HG02981 (cell line): ENCODE measurements at regions not wholly inside any gene's neighbourhood (a gene's known extent, or its start where the extent isn't known, plus 50 kb on each side); places are given as distances from the start of the nearest gene placed in this dataset.

Source experiments
- ATAC-seq: cut with Tn5 transposase; IDR thresholded peaks from one replicate; pipeline ENCODE4 v1.9.1; 2021; ENCODE audit warnings: mild to moderate bottlenecking, moderate library complexity; ENCODE audit not compliant: unreplicated experiment

GRCh38 chr6:74956559-74957428 lies 249.1 kb downstream of the COL12A1 start:
- ATAC-seq, result no peak

- ATAC-seq, result no peak
These were observed 252.1 kb downstream of the COL12A1 start for GRCh38 chr6:74953708-74954107.

GRCh38 chr6:74946961-74947360 lies 258.9 kb downstream of the COL12A1 start:
- no peak for ATAC-seq

GRCh38 chr6:74942130-74942529 lies 263.7 kb downstream of the COL12A1 start:
- ATAC-seq, result no peak

- ATAC-seq, result no peak
These were observed 264.4 kb downstream of the COL12A1 start for GRCh38 chr6:74941424-74941823.

GRCh38 chr6:74939721-74940620 lies 265.9 kb downstream of the COL12A1 start:
- no peak for ATAC-seq

GRCh38 chr6:74939151-74939708 lies 266.6 kb downstream of the COL12A1 start:
- no peak for ATAC-seq

GRCh38 chr6:74937936-74938335 lies 267.9 kb downstream of the COL12A1 start:
- ATAC-seq, result no peak

GRCh38 chr6:74936886-74937285 lies 269.0 kb downstream of the COL12A1 start:
- no peak for ATAC-seq

GRCh38 chr6:74932232-74932888 lies 273.5 kb downstream of the COL12A1 start:
- no peak for ATAC-seq

- ATAC-seq, result no peak
These were observed 274.3 kb downstream of the COL12A1 start for GRCh38 chr6:74931558-74931957.

GRCh38 chr6:74928203-74928602 lies 277.6 kb downstream of the COL12A1 start:
- ATAC-seq, result no peak

- ATAC-seq, result no peak
These were observed 278.6 kb downstream of the COL12A1 start for GRCh38 chr6:74927299-74927698.

GRCh38 chr6:74925683-74926082 lies 280.2 kb downstream of the COL12A1 start:
- ATAC-seq, result peak; percentile 79

GRCh38 chr6:74914888-74915287 lies 291.0 kb downstream of the COL12A1 start:
- ATAC-seq, result no peak

GRCh38 chr6:74912234-74912633 lies 293.6 kb downstream of the COL12A1 start:
- ATAC-seq, result no peak

- no peak for ATAC-seq
These were observed 303.0 kb downstream of the COL12A1 start for GRCh38 chr6:74902846-74903245.

GRCh38 chr6:74902089-74902488 lies 303.8 kb downstream of the COL12A1 start:
- ATAC-seq, result no peak

- ATAC-seq, result no peak
These were observed 304.3 kb downstream of the COL12A1 start for GRCh38 chr6:74901576-74901975.

- ATAC-seq, result no peak
These were observed 306.4 kb downstream of the COL12A1 start for GRCh38 chr6:74899416-74899815.

- no peak for ATAC-seq
These were observed 313.8 kb downstream of the COL12A1 start for GRCh38 chr6:74892091-74892490.
